RWPE2 (cell line): ENCODE measurements at regions not wholly inside any gene's neighbourhood (a gene's known extent, or its start where the extent isn't known, plus 50 kb on each side); places are given as distances from the start of the nearest gene placed in this dataset.

Experiments
- ATAC-seq: fragments of 200-7000 bp; cut with Tn5 transposase; 3 replicates; pipeline ENCODE4 v1.9.1; 2021; ENCODE audit warnings: low read depth
- DNase-seq: peaks from one replicate; pipeline ENCODE4 v3.0.0-alpha.2; 2020; ENCODE audit warnings: low spot score
- H3K27ac ChIP-seq: fragments of 450-650 bp; 2 replicates; pipeline ENCODE4 v1.5.1; 2017; ENCODE audit warnings: mild to moderate bottlenecking; ENCODE audit not compliant: poor library complexity, severe bottlenecking
- H3K27me3 ChIP-seq: fragments of 250-450 bp; sonication (Bioruptor Pico); 2 replicates; pipeline ENCODE4 v1.5.1; 2021; ENCODE audit warnings: mild to moderate bottlenecking, moderate library complexity; ENCODE audit not compliant: insufficient read depth, poor library complexity, severe bottlenecking
- H3K36me3 ChIP-seq: fragments of 250-450 bp; sonication (Bioruptor Pico); 2 replicates; pipeline ENCODE4 v1.5.1; 2020; ENCODE audit warnings: low read depth, mild to moderate bottlenecking, moderate library complexity
- H3K4me1 ChIP-seq: fragments of 250-450 bp; sonication (Bioruptor Pico); 2 replicates; pipeline ENCODE4 v1.5.1; 2021; ENCODE audit warnings: mild to moderate bottlenecking, moderate library complexity; ENCODE audit not compliant: insufficient read depth, poor library complexity, severe bottlenecking
- H3K4me3 ChIP-seq: fragments of 250-450 bp; sonication (Bioruptor Pico); 2 replicates; pipeline ENCODE4 v1.5.1; 2021; ENCODE audit warnings: mild to moderate bottlenecking, moderate library complexity; ENCODE audit not compliant: severe bottlenecking
- H3K9me3 ChIP-seq: fragments of 250-450 bp; sonication (Bioruptor Pico); 2 replicates; pipeline ENCODE4 v1.5.1; 2021; ENCODE audit warnings: mild to moderate bottlenecking, moderate library complexity; ENCODE audit not compliant: severe bottlenecking
- TF ChIP-seq, protein P1 (sequence below): fragments of 450-650 bp; IDR thresholded peaks from one replicate; pipeline ENCODE4 v1.5.1; 2017; ENCODE audit warnings: mild to moderate bottlenecking, moderate library complexity; ENCODE audit not compliant: poor library complexity, severe bottlenecking

DNA sequence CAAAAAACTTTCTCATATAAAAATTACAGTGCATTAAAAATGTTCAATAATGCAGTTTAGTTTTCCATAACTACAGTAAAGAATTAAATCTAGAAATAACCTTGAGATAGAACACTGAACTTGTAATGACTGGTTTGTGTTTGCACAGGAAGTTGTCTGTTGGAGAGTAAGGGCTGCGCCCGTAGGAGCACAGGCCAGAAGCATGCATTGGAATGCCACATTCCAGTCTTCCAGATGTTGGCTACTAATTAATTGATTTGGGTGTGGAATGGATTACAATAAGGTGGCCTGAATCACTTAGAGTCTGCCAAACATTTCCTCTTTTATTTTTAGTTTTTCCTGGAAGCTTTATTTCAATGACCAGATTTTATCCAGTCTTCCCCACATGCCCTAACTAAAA, 582.6 kb upstream of the MMS22L start:
- H3K36me3 ChIP-seq = no peaks in the 10 kb centered on the region
- no peaks in the 10 kb centered on the region for H3K9me3 ChIP-seq
- no peaks in the 10 kb centered on the region for H3K27me3 ChIP-seq
- TF ChIP-seq, protein P1, sequence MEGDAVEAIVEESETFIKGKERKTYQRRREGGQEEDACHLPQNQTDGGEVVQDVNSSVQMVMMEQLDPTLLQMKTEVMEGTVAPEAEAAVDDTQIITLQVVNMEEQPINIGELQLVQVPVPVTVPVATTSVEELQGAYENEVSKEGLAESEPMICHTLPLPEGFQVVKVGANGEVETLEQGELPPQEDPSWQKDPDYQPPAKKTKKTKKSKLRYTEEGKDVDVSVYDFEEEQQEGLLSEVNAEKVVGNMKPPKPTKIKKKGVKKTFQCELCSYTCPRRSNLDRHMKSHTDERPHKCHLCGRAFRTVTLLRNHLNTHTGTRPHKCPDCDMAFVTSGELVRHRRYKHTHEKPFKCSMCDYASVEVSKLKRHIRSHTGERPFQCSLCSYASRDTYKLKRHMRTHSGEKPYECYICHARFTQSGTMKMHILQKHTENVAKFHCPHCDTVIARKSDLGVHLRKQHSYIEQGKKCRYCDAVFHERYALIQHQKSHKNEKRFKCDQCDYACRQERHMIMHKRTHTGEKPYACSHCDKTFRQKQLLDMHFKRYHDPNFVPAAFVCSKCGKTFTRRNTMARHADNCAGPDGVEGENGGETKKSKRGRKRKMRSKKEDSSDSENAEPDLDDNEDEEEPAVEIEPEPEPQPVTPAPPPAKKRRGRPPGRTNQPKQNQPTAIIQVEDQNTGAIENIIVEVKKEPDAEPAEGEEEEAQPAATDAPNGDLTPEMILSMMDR = no peak
- DNase-seq = no peak
- peak; percentile 78 for ATAC-seq
- no peak overlapping the region for H3K27ac ChIP-seq
- no peak overlapping the region for H3K4me3 ChIP-seq
- H3K4me1 ChIP-seq = peaks cover 10% of the 10 kb centered on the region

DNA sequence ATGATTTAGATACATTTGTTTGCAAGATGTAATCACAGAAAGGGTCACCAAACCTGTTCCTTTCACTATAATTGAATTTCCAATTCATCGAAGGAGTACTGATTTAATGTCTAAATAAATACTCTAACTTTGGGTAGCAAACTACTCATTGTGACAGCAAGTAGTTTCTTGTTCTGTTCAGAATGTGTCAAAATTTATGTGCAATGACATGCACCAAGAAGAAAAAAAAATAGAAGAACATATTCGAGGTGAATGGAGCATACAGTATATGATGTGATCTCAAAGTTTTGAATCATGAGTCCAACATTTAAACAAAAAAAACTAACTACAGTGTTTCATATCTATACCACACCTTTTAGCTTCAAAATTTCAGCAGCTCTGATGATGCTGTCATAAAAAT, 583.6 kb upstream of the MMS22L start:
- DNase-seq (no peak), ATAC-seq (no peak)
- peaks cover 10% of the 10 kb centered on the region for H3K4me1 ChIP-seq
- no peaks in the 10 kb centered on the region for H3K27me3 ChIP-seq
- H3K4me3 ChIP-seq = no peak overlapping the region
- TF ChIP-seq, protein P1 = no peak
- no peaks in the 10 kb centered on the region for H3K9me3 ChIP-seq
- no peaks in the 10 kb centered on the region for H3K36me3 ChIP-seq
- H3K27ac ChIP-seq = no peak overlapping the region

DNA sequence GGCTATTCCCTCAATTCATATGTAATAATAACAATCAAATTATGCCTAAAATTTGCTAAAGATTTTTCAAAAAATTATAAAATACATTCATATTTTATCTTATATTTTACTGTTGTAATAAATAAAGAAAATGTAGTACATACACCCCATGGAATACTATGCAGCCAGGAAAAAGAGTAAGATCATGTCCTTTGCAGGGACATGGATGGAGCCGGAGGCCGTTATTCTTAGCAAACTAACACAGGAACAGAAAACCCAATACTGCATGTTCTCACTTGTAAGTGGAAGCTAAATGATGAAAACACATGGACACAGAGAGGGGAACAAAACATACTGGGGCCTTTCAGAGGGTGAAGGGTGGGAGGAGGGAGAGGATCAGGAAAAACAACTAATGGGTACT, 584.2 kb upstream of the MMS22L start:
- Histone ChIP-seq H3K27ac (no peak overlapping the region), H3K4me3 (no peak overlapping the region), H3K36me3 (no peaks in the 10 kb centered on the region), H3K4me1 (peaks cover 10% of the 10 kb centered on the region), H3K9me3 (no peaks in the 10 kb centered on the region), H3K27me3 (no peaks in the 10 kb centered on the region)
- ATAC-seq (no peak), DNase-seq (no peak)
- TF ChIP-seq, protein P1 = no peak

DNA sequence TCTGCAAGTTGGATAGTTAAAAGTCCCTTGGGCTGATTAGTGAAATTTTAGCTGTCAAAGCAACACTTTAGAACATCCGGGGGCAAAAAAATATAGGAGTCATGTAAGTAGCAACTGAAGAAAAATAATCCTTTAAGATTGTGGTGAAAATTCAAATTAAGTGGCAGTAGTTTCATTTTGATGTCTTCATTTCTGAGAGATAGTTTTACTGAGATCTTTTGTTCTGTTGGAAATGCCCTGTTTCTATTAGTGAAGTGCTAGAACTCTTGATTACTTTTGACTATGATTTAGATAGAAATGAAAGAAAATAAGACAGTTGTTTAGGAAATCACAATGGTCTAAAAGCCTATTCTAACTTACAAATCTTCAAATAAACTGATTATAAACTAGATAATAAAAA, 587.3 kb upstream of the MMS22L start:
- Histone ChIP-seq H3K27ac (no peak overlapping the region), H3K4me3 (no peak overlapping the region), H3K9me3 (no peaks in the 10 kb centered on the region), H3K36me3 (no peaks in the 10 kb centered on the region), H3K4me1 (peaks cover 9% of the 10 kb centered on the region), H3K27me3 (no peaks in the 10 kb centered on the region)
- ATAC-seq (no peak), DNase-seq (no peak)
- TF ChIP-seq, protein P1 = no peak

DNA sequence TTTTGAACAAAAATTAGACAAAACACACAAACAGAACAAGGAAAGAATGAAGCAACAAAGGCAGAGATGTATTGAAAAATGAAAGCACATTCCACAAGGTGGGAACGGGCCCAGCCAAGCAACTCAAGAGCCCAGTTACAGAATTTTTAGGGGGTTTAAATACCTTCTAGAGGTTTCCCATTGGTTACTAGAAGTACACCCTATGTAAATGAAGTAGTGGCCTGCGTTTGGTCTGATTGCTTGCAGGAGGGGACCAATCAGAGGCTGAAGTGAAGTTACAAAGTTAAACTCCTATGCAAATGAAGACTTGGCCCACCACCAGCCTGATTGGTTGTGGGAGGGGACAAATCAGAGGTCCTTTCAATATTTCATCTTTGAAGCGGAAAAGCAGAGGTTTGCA, 593.7 kb upstream of the MMS22L start:
- no peak for ATAC-seq
- Histone ChIP-seq H3K27me3 (no peaks in the 10 kb centered on the region), H3K4me1 (no peaks in the 10 kb centered on the region), H3K9me3 (no peaks in the 10 kb centered on the region), H3K36me3 (no peaks in the 10 kb centered on the region), H3K27ac (no peak overlapping the region), H3K4me3 (no peak overlapping the region)
- TF ChIP-seq, protein P1 = no peak
- no peak for DNase-seq
